GM18870 (cell line): ENCODE measurements at regions not wholly inside any gene's neighbourhood (a gene's known extent, or its start where the extent isn't known, plus 50 kb on each side); places are given as distances from the start of the nearest gene placed in this dataset.
"Not testable (repeated sequence)": the region's sequence is repeated elsewhere in the genome, so short reads cannot be mapped to it uniquely, and the experiment has no call there.

ENCODE experiments used
- ATAC-seq: cut with Tn5 transposase; IDR thresholded peaks from one replicate; pipeline ENCODE4 v1.9.1; 2021; ENCODE audit warnings: moderate library complexity; ENCODE audit not compliant: unreplicated experiment

- no peak for ATAC-seq
Observed at GRCh38 chr3:87898971-87899370, 159.8 kb downstream of the CGGBP1 start.

GRCh38 chr3:87895983-87896382 is 162.8 kb downstream of the CGGBP1 start:
- ATAC-seq = no peak

- no peak for ATAC-seq
Observed at GRCh38 chr3:87873136-87873535, 185.7 kb downstream of the CGGBP1 start.

- ATAC-seq = no peak
Observed at GRCh38 chr3:87867001-87867400, 191.8 kb downstream of the CGGBP1 start.

GRCh38 chr3:87856126-87856525 is 202.7 kb downstream of the CGGBP1 start:
- no peak for ATAC-seq

GRCh38 chr3:87855616-87856015 is 203.2 kb downstream of the CGGBP1 start:
- no peak for ATAC-seq

- no peak for ATAC-seq
Observed at GRCh38 chr3:87855211-87855610, 203.6 kb downstream of the CGGBP1 start.

- ATAC-seq = no peak
Observed at GRCh38 chr3:87848003-87848402, 210.8 kb downstream of the CGGBP1 start.

GRCh38 chr3:87837076-87837475 is 221.7 kb downstream of the CGGBP1 start:
- no peak for ATAC-seq

GRCh38 chr3:87836026-87836425 is 222.8 kb downstream of the CGGBP1 start:
- no peak for ATAC-seq

- no peak for ATAC-seq
Observed at GRCh38 chr3:87835236-87835635, 223.6 kb downstream of the CGGBP1 start.

GRCh38 chr3:87834327-87834726 is 224.5 kb downstream of the CGGBP1 start:
- no peak for ATAC-seq

- ATAC-seq = no peak
Observed at GRCh38 chr3:87833039-87833377, 225.8 kb downstream of the CGGBP1 start.

- ATAC-seq = no peak
Observed at GRCh38 chr3:87828046-87828445, 230.8 kb downstream of the CGGBP1 start.

GRCh38 chr3:87822563-87822962 is 236.2 kb downstream of the CGGBP1 start:
- no peak for ATAC-seq

- ATAC-seq = not testable (repeated sequence)
Observed at GRCh38 chr3:87813503-87813902, 245.3 kb downstream of the CGGBP1 start.

GRCh38 chr3:87811953-87812352 is 246.9 kb downstream of the CGGBP1 start:
- ATAC-seq = no peak

GRCh38 chr3:87810452-87811016 is 248.3 kb downstream of the CGGBP1 start:
- ATAC-seq = no peak

- ATAC-seq = peak; percentile 96
Observed at GRCh38 chr3:87805670-87806069, 253.1 kb downstream of the CGGBP1 start.

GRCh38 chr3:87801409-87801808 is 257.4 kb downstream of the CGGBP1 start:
- no peak for ATAC-seq

GRCh38 chr3:87800516-87800915 is 258.3 kb downstream of the CGGBP1 start:
- ATAC-seq = no peak

GRCh38 chr3:87798567-87798947 is 260.2 kb downstream of the CGGBP1 start:
- no peak for ATAC-seq

- no peak for ATAC-seq
Observed at GRCh38 chr3:87797872-87798566, 260.8 kb downstream of the CGGBP1 start.
